ENCODE measurements at regions not wholly inside any gene's neighbourhood (a gene's known extent, or its start where the extent isn't known, plus 50 kb on each side); places are given as distances from the start of the nearest gene placed in this dataset.

- no peak for TF ChIP-seq PAX5 (IDR thresholded peaks at IDR 0.05; ENCODE audit: insufficient read depth, low read length, severe bottlenecking)
- no peak for TF ChIP-seq POLR2A (IDR thresholded peaks at IDR 0.05; ENCODE audit: low read depth, low read length)
- TF ChIP-seq POLR2AphosphoS5 (IDR thresholded peaks at IDR 0.05; ENCODE audit: low read depth, low read length): no peak
- no peak for TF ChIP-seq TAF1 (IDR thresholded peaks at IDR 0.05; ENCODE audit: low read depth, low read length)
- no peak for TF ChIP-seq SPI1 (IDR thresholded peaks at IDR 0.05; ENCODE audit: low read depth, low read length)
- no peak for TF ChIP-seq POU2F2 (IDR thresholded peaks at IDR 0.05; ENCODE audit: low read depth, low read length)
Observed at GRCh38 chr14:83992857-83993256, 1537.1 kb upstream of the FLRT2 start.

All from GM12891 (cell line).